GM21447 (cell line): ENCODE measurements at regions not wholly inside any gene's neighbourhood (a gene's known extent, or its start where the extent isn't known, plus 50 kb on each side); places are given as distances from the start of the nearest gene placed in this dataset.

Experiments used
- ATAC-seq: cut with Tn5 transposase; IDR thresholded peaks from one replicate; pipeline ENCODE4 v1.9.1; 2021; ENCODE audit not compliant: unreplicated experiment

- ATAC-seq = no peak
Measured at GRCh38 chr6:43970068-43970912, 157.0 kb downstream of the MRPL14 start.

GRCh38 chr6:43969158-43969981, 157.9 kb downstream of the MRPL14 start:
- ATAC-seq = no peak

DNA sequence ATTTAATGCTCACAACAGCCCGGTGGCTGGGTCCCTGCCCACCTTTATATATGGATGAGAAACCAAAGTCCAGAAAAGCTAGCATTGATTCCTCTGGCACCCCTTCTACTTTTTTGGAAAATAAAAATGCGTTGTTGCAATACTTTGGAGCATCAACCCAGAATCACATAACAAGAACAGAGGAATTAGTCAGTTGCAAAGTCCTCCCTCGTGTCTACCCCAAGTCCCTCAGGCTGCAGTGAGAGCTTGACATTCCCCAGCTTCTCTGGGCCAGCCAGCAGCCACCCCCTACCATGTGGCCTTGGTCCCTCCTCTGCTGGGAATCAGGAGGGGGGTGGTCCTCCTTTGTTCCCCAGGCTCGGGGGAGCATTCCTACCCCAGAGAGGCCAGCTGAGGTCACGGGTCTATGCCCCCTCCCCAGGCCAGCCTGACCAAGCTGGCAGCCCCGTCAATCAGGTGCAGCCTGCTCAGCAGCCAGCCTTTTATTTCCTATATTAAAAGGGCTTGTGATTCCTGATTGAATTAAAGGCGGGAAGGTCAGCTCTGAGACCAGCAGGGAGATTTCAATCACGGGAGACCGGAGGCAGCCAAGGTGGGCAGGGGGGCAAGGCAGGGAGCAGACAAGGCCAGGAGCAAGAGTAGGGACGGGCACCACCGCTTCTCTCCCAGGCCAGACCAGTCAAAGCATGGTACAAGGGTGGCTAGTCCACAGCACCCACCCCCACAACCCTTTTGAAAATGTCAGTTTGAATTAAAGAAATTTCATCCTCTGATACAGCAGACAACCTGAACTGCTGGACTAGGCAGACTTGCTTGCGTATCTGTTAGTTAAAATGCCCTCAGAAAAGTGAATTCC, 158.9 kb downstream of the MRPL14 start:
- no peak for ATAC-seq

DNA sequence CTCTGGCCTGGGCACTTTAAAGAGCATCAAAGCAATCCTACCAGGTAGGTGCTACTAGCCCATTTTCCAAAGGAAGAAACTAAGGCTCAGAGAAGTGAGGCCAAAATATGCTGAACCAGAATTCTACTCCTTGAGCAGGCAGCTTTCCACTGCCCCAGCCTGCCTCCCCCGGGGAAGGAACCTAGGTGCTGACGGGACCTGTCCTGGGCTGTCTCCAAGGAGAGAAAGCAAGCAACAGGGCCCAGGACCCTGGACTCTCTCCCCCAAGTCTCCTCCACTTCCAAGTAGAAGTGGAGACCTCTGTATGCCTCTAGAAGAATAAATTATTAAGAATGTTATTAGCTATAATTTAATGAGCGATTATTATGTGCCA, 159.5 kb downstream of the MRPL14 start:
- ATAC-seq = no peak

DNA sequence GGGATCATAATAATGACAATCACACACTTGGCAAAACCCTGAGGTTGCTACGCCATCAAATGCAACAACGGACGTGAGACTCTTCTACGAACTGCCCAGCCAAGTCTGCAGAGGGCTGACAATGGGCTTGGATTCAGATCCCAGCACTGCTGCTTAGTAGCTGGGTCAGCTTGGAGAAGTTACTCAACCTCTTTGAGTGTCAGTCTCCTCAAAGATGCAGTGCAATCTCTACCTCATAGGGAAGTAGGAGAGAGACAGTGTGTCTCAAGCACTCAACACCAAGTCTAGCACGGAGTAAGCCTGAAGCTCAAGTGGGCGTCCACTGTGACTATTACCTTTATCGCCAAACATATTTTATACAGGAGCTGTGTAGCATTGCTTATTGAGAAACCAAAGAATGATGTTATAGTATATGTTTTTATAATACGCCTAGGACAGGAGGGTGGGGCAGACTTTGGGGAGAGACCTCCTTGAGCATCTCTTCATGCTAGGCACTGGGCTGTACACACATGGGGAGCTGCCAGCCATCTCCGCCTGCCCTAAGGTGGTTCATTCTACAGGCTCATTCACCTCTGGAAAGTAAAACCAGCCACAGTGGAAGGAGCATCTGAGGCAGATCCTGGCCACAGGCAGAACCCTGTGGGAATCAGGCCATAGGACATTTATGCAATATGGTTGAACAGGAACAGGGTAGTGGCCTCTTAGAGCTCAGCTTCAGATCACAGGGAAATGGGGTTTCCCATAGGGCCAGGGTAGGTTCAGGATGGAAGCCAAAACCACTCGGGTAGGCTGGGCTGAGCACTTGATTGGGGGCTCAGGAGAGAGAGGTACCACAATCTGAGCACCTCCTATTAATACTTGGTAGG, 160.2 kb downstream of the MRPL14 start:
- ATAC-seq = no peak

DNA sequence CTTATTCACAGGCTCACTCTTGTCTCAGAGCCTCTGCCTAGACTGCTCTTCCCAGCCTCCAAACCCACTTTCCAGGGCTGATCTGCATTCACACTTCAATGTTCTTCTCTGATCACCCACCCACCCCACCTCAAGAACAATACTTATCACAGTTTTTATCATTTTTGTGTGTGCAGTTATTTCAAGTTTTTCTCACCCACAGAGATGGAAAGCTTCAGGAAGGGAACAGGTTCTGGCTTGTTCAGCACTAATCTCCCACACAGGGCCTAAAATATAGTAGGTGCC, 160.9 kb downstream of the MRPL14 start:
- no peak for ATAC-seq

- ATAC-seq = no peak
Measured at GRCh38 chr6:43965628-43966373, 161.5 kb downstream of the MRPL14 start.

- ATAC-seq = no peak
Measured at GRCh38 chr6:43964659-43965570, 162.3 kb downstream of the MRPL14 start.

GRCh38 chr6:43963877-43964658, 163.2 kb downstream of the MRPL14 start:
- no peak for ATAC-seq

DNA sequence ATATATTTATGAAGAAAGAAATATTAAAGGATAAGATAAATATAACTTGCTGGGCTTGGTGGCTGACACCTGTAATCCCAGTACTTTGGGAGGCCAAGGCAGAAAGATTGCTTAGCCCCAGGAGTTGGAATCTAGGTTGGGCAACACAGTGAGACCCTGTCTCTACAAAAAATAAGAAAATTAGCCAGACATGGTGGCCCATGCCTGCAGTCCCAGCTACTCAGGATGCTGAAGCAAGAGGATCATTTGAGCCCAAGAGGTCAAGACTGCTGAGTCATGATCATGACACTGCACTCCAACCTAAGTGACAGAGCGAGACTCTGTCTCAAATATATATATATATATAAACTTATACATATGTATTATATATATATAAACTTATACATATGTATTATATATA, 164.0 kb downstream of the MRPL14 start:
- ATAC-seq = no peak

DNA sequence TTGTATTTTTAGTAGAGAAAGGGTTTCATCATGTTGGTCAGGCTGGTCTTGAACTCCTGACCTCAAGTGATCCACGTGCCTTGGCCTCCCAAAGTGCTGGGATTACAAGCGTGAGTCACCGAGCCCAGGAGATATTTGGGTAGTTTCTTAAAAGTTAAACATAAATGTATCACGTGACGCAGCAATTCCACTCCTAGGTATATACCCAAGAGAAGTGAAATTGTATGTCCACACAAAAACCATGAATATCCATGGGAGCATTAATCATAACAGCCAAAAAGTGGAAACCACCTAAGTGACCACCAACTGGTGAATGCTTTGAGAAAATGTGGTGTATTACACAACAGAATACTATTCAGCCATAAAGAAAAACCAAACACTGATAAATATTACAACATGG, 164.8 kb downstream of the MRPL14 start:
- ATAC-seq = no peak

DNA sequence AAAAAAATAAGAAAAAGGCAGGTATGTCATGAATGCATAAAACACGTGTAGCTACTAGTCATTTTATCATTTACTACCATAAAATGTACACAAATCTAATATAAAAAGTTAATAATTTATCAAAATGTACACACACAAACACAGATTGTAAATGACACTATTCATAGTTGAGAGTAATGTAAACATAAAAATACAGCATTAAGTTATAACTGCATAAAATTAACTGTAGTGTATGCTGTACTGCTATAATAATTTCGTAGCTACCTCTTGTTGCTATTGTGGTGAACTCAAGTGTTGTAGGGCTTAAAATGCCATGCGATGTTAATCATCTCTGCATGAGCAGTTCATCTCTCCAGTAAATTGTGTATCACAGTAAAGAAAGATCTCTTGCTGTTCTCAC, 170.0 kb downstream of the MRPL14 start:
- ATAC-seq = no peak

DNA sequence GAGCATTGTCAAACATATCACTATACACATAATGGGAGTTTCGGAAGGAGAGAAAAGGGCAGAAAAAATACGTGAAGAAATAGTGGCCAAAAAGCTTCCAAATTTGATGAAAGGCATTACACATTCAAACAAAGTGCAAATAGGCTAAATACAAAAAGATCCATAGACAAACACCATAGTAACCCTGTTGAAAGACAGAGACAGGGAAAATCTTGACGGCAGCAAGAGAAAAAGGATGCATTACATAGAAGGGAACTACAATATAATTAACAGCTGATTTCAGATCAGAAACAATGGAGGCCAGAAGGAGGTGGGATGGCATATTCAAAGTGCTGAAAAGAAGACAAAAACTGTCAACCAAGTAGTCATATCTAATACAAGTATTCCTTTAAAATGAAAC, 170.8 kb downstream of the MRPL14 start:
- ATAC-seq = no peak

- ATAC-seq = no peak
Measured at GRCh38 chr6:43954311-43955131, 172.7 kb downstream of the MRPL14 start.

GRCh38 chr6:43953794-43954310, 173.4 kb downstream of the MRPL14 start:
- no peak for ATAC-seq

DNA sequence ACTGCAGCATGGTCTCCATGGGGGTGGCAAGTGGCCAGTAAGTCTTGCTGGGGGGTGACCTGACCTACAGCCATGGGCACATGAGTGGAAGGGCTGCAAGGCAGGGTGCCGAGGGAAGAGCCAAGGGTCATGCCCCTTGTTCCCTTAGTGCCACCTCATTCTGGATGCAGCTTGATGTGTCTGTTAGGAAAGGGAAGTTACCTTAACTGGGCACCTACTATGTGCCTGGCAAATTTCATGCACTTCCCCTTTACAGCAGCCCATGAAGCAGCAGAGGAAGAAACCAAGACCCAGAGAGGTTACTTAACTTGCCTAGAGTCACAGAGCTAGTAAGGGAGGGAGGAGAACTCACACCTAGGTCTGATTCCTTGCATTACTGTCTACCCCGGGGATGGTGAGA, 174.0 kb downstream of the MRPL14 start:
- ATAC-seq = no peak

DNA sequence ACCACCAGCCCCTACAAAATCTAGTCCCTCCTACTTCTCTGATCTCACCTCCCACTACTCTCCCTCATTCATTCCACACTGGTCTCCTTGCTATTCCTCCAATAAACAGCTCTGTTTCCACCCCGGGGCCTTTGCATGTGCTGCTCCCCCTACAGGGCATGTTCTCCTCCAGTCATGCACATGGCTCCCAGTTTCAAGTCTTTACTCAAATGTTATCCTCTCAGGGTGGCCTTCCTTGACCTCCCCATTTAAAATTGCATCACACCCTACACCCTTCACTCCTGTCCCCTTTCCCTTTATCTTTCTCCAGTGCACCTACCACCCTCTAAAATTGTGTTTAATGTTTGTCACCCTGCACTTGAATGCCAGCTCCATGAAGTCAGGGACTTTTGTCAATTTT, 174.5 kb downstream of the MRPL14 start:
- no peak for ATAC-seq
